ENCODE measurements at regions not wholly inside any gene's neighbourhood (a gene's known extent, or its start where the extent isn't known, plus 50 kb on each side); places are given as distances from the start of the nearest gene placed in this dataset.

GRCh38 chr2:145573608-145574007, 1053.7 kb upstream of the ZEB2 start:
- Histone ChIP-seq H3K27me3 (ENCODE audit: insufficient read depth, low read length) (no peaks in the 10 kb centered on the region), H3K79me2 (ENCODE audit: insufficient read depth, low read length) (no peaks in the 10 kb centered on the region), H3K4me1 (ENCODE audit: control insufficient read depth in 1 of 2, insufficient read depth in 2 of 2, low read length in 2 of 2) (no peaks in the 10 kb centered on the region), H3K36me3 (ENCODE audit: control insufficient read depth in 1 of 2, insufficient read depth in 2 of 2, low read length in 2 of 2) (no peaks in the 10 kb centered on the region), H3K9me3 (ENCODE audit: control insufficient read depth in 1 of 2, insufficient read depth in 1 of 2, low read depth in 1 of 2, low read length in 2 of 2) (no peaks in the 10 kb centered on the region), H3K27ac (ENCODE audit: low read depth, low read length) (no peak overlapping the region), H4K20me1 (ENCODE audit: insufficient read depth) (no peaks in the 10 kb centered on the region), H3K9ac (ENCODE audit: low read length) (no peak overlapping the region), H2AFZ (ENCODE audit: low read depth, low read length, poor library complexity, severe bottlenecking) (no peak overlapping the region), H3K4me3 (replicated peaks in 1 of 2; ENCODE audit: low read depth in 1 of 2, low read length in 2 of 2) (no peak overlapping the region), H3K9me2 (ENCODE audit: insufficient read depth) (no peaks in the 10 kb centered on the region), H3K4me2 (ENCODE audit: low read length) (no peak overlapping the region)
- ChIA-PET CTCF (no interaction called here), POLR2A (no interaction called here), RAD21 (ENCODE audit: low non-redundant PET in 1 of 2, low total read pairs in 2 of 2, uncharacterized antibody in 2 of 2, unreplicated experiment in 2 of 2) (no interaction called here)
- TF ChIP-seq SIN3A (IDR thresholded peaks at IDR 0.05; ENCODE audit: low read depth), result no peak
- no peak for TF ChIP-seq FOSL1 (IDR thresholded peaks at IDR 0.05; ENCODE audit: low read depth)
- no peak for TF ChIP-seq REST (IDR thresholded peaks at IDR 0.05; ENCODE audit: low read depth)
- no peak for TF ChIP-seq POLR2A (IDR thresholded peaks at IDR 0.05; ENCODE audit: borderline replicate concordance, extremely low read depth, insufficient read depth, insufficient read length)
- TF ChIP-seq ATF3 (IDR thresholded peaks at IDR 0.05), result no peak
- no peak for TF ChIP-seq RAD21 (IDR thresholded peaks at IDR 0.05; ENCODE audit: low read depth)
- no peak for TF ChIP-seq EZH2 (IDR thresholded peaks at IDR 0.05)
- no peak for TF ChIP-seq ELF1 (IDR thresholded peaks at IDR 0.05; ENCODE audit: borderline replicate concordance, low read depth)
- no peak for TF ChIP-seq ZBTB33 (IDR thresholded peaks at IDR 0.05; ENCODE audit: extremely low read depth, insufficient replicate concordance, low read length)
- no peak for TF ChIP-seq TCF7L2 (IDR thresholded peaks at IDR 0.05; ENCODE audit: borderline replicate concordance, extremely low read depth, insufficient read depth, insufficient read length)
- no peak for TF ChIP-seq MAX (IDR thresholded peaks at IDR 0.05)
- no peak for TF ChIP-seq ZNF274 (IDR thresholded peaks at IDR 0.05; ENCODE audit: low read depth, low read length)
- TF ChIP-seq POLR2AphosphoS5 (IDR thresholded peaks at IDR 0.05; ENCODE audit: low read depth, low read length), result no peak
- TF ChIP-seq EGR1 (IDR thresholded peaks at IDR 0.05; ENCODE audit: low read depth), result no peak
- TF ChIP-seq ZFX (IDR thresholded peaks at IDR 0.05), result no peak
- ATAC-seq, result no peak
- no TSS peak for BruUV-seq (replicated peaks)
- intact Hi-C loops (cut with micrococcal nuclease), result no loop called here
- DNase-seq (ENCODE audit: low read depth, low spot score), result no peak
